ENCODE measurements at regions not wholly inside any gene's neighbourhood (a gene's known extent, or its start where the extent isn't known, plus 50 kb on each side); places are given as distances from the start of the nearest gene placed in this dataset.

DNA sequence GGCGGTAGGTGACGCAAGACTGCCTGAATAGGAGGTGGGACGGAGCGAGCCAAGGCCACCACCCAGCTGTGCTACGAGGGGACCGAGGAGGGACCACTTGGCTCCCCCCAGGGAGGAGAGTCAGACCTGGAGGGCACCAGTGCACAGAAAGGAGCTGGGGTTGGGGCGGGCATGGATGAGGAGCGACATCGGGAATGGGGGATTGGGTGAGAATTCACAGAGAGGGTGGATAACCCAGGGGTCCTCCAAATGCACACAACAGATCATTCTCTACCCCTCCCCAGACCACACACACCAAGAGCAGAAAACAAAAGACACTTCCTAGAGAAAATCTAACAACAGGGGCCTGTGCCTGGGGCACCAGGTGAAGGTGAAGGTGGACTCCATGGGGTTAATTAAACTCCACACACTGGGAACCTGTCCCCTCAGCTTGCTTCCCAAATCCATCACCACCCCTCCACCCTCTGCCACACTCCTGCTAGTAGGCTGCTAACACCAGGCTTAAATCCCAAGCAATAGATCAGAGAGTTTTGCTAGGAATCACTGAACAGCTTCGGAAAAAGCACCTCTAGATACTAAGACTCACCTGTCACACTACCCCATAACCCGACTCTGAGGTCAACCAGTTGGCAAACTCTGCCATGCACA, 274.6 kb downstream of the EIPR1 start:
- DNase-seq: no peak
- intact Hi-C loops (cut with DNase I): no loop called here

- intact Hi-C loops (cut with DNase I): no loop called here
- DNase-seq: no peak
These were observed 275.3 kb downstream of the EIPR1 start for GRCh38 chr2:3102081-3102921.

DNA sequence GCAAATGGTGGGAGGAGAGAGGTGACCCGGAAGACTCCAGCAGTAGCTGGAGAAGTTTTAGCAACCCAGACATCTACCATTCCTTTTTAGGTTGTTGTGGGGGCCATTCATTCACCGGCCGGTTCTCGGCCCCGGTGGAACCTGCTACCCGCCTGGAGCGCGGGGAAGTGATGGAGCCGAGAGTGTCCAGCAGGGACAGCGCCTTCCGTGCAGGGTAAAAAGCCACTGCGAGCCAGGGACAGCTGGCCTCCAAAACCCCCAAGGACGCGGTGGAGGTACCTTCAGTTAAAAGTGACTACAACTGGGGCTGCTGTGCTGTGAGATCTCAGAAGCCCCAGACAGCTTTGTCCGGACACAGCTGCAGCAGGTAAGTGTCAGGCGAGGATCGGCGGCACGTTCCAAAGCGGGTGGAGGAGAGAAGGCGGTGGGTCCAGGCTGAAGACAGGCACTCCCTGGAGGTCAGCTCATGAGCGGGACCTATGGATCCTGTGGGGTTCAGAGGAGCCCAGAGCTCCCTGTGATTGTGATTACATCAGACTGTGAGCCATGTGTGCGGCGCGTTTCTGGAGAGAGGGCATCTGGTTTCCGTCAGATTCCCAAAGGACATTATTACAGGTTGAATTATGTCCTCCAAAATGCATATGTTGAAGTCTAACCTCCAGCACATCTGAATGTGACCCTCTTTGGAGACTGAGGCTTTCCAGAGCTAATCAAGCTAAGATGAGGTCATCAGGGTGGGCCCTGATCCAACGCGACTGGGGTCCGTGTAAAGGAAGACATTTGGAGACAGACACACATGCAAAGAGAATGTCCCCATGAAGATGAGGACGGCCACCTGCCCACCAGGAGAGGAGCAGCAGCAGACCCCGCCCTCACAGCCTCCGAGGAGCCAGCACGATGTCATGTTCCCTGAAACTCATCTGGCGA, 276.3 kb downstream of the EIPR1 start:
- intact Hi-C loops (cut with DNase I): no loop called here
- DNase-seq: no peak

DNA sequence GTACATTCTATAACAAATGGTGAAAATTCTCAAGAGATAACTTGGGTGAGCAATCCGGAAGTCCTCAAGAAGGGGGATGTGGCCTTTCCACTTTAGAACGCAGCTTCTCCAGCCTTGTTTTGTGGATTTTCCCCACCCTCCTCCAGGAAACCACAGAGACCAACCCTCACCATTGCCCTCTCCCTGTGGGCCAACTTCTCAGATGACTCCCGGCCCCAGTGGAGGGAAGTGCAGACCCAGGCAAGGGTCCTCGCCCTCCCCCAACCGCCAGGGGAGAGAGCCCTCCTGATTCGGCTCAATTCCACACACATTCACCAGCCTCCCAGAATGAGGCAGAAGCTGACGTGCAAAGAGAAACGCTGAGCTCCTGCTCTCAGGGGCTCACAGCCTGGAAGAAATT, 277.2 kb downstream of the EIPR1 start:
- no peak for DNase-seq
- intact Hi-C loops (cut with DNase I): no loop called here

- intact Hi-C loops (cut with DNase I): no loop called here
- no peak for DNase-seq
These were observed 277.8 kb downstream of the EIPR1 start for GRCh38 chr2:3099860-3100234.

GRCh38 chr2:3099145-3099859, 278.3 kb downstream of the EIPR1 start:
- no peak for DNase-seq
- intact Hi-C loops (cut with DNase I): no loop called here

- intact Hi-C loops (cut with DNase I): no loop called here
- DNase-seq: no peak
These were observed 279.4 kb downstream of the EIPR1 start for GRCh38 chr2:3098231-3098630.

GRCh38 chr2:3097804-3098203, 279.8 kb downstream of the EIPR1 start:
- DNase-seq: peak in 1 of 42 donors; percentile 2
- intact Hi-C loops (cut with DNase I): no loop called here

GRCh38 chr2:3094999-3095958, 282.3 kb downstream of the EIPR1 start:
- intact Hi-C loops (cut with DNase I): no loop called here
- DNase-seq: peak in 1 of 42 donors; percentile 6

GRCh38 chr2:3094318-3094717, 283.3 kb downstream of the EIPR1 start:
- no peak for DNase-seq
- intact Hi-C loops (cut with DNase I): no loop called here

DNA sequence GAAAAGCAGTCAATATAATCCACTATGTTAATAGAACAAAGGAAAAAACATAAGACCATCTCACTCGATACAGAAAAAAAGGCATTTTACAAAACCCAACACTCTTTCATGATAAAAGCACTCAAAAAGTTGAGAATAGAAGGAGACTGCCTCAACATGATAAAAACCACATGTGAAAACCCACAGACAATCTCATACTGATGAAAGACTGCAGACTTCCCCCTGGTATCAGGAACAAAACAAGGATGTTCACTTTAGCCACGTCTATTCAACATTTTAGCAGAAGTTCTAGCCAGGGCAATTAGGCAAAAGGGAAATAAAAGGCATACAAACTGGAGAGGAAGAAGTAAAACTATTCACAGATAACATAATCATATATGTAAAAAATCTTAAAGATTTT, 285.9 kb downstream of the EIPR1 start:
- intact Hi-C loops (cut with DNase I): no loop called here
- DNase-seq: no peak

- intact Hi-C loops (cut with DNase I): no loop called here
- no peak for DNase-seq
These were observed 294.9 kb downstream of the EIPR1 start for GRCh38 chr2:3082705-3083104.

- DNase-seq: peak in 6 of 42 donors; percentile 39 to 74 (median 53)
- intact Hi-C loops (cut with DNase I): no loop called here
These were observed 297.4 kb downstream of the EIPR1 start for GRCh38 chr2:3079959-3080948.

GRCh38 chr2:3079466-3079865, 298.2 kb downstream of the EIPR1 start:
- no peak for DNase-seq
- intact Hi-C loops (cut with DNase I): no loop called here

GRCh38 chr2:3078684-3079083, 298.9 kb downstream of the EIPR1 start:
- intact Hi-C loops (cut with DNase I): no loop called here
- DNase-seq: no peak

- intact Hi-C loops (cut with DNase I): no loop called here
- no peak for DNase-seq
These were observed 300.6 kb downstream of the EIPR1 start for GRCh38 chr2:3076848-3077642.
